SK-N-SH (cell line): ENCODE measurements at regions not wholly inside any gene's neighbourhood (a gene's known extent, or its start where the extent isn't known, plus 50 kb on each side); places are given as distances from the start of the nearest gene placed in this dataset.

Source experiments
- CTCF ChIA-PET: fragments of 300-600, 350-600 bp; formaldehyde crosslinking; extraction: SDS; loops from one replicate; lab custom pipeline; 2021; lab: Yijun Ruan, JAX
- POLR2A ChIA-PET: fragments of 350-600 bp; sonication (Branson Sonifier 250); formaldehyde crosslinking; extraction: SDS; loops from one replicate; lab custom pipeline; 2020; ENCODE audit warnings: antibody characterized with exemption, inconsistent platforms; lab: Yijun Ruan, JAX
- DNase-seq: peaks from one replicate; pipeline ENCODE4 v3.0.0; 2012
- H2AFZ ChIP-seq: fragments of 200-600 bp; sonication (generic); 2 replicates; pipeline ENCODE4 v1.8.1; 2016; ENCODE audit warnings: antibody characterized with exemption, mild to moderate bottlenecking, low read depth
- H3F3A ChIP-seq: fragments of 200-600 bp; sonication (generic); replicated peaks from 2 replicates; pipeline ENCODE3; 2016; ENCODE audit warnings: antibody characterized with exemption, mild to moderate bottlenecking; ENCODE audit not compliant: insufficient read depth
- H3K27ac ChIP-seq, 2 experiments: fragments of 200-500 bp in 1 of 2; fragments of 200-600 bp in 1 of 2; sonication (Bioruptor generic) in 1 of 2; sonication (generic), shearing (Covaris generic) in 1 of 2; 2 replicates each; pipeline versions ENCODE4 v1.5.1 to v1.6.1; 2014 to 2016; ENCODE audit warnings: low read depth in 2 of 2, inconsistent platforms in 1 of 2, low read length in 1 of 2, mild to moderate bottlenecking in 1 of 2, mixed read lengths in 1 of 2
- H3K27me3 ChIP-seq: fragments of 200-600 bp; sonication (generic), shearing (Covaris generic); 2 replicates; pipeline ENCODE4 v1.6.1; 2016; ENCODE audit warnings: mixed run types; ENCODE audit not compliant: insufficient read depth
- H3K36me3 ChIP-seq, 2 experiments: fragments of 200-500 bp in 1 of 2; fragments of 200-600 bp in 1 of 2; sonication (Bioruptor generic) in 1 of 2; sonication (generic) in 1 of 2; replicated peaks in 1 of 2; 2 replicates each; pipeline versions ENCODE3 to v1.5.1; 2014 to 2016; ENCODE audit warnings: low read length in 1 of 2, mild to moderate bottlenecking in 1 of 2; ENCODE audit not compliant: insufficient read depth in 2 of 2, control insufficient read depth in 1 of 2
- H3K4me1 ChIP-seq, 2 experiments: fragments of 200-500 bp in 1 of 2; fragments of 200-600 bp in 1 of 2; sonication (Bioruptor generic) in 1 of 2; sonication (generic), shearing (Covaris generic) in 1 of 2; 2 replicates each; pipeline versions ENCODE4 v1.5.1 to v1.6.1; 2014 to 2016; ENCODE audit warnings: low read depth in 1 of 2, low read length in 1 of 2, mixed run types in 1 of 2; ENCODE audit not compliant: insufficient read depth in 2 of 2, control insufficient read depth in 1 of 2
- H3K4me2 ChIP-seq: fragments of 200-600 bp; sonication (generic), shearing (Covaris generic); 2 replicates; pipeline ENCODE4 v1.6.1; 2017; ENCODE audit warnings: mixed run types
- H3K4me3 ChIP-seq, 2 experiments: fragments of 200-500 bp in 1 of 2; fragments of 200-600 bp in 1 of 2; sonication (Bioruptor generic) in 1 of 2; sonication (generic), shearing (Covaris generic) in 1 of 2; 2 replicates each; pipeline versions ENCODE4 v1.5.1 to v1.8.1; 2014 to 2016; ENCODE audit warnings: low read depth in 2 of 2, inconsistent platforms in 1 of 2, low read length in 1 of 2, mild to moderate bottlenecking in 1 of 2, mixed read lengths in 1 of 2, moderate library complexity in 1 of 2
- H3K79me2 ChIP-seq: fragments of 200-600 bp; sonication (generic); 2 replicates; pipeline ENCODE4 v1.8.1; 2017; ENCODE audit warnings: mild to moderate bottlenecking; ENCODE audit not compliant: insufficient read depth
- H3K9ac ChIP-seq: fragments of 200-600 bp; sonication (generic); 2 replicates; pipeline ENCODE4 v1.6.1; 2017; ENCODE audit warnings: mixed run types
- H3K9me2 ChIP-seq: fragments of 200-600 bp; sonication (generic); 2 replicates; pipeline ENCODE4 v1.6.1; 2017; ENCODE audit warnings: mixed run types
- H3K9me3 ChIP-seq: fragments of 200-600 bp; sonication (generic); 2 replicates; pipeline ENCODE4 v1.6.1; 2017; ENCODE audit warnings: mixed run types, mild to moderate bottlenecking, moderate library complexity
- H4K20me1 ChIP-seq: fragments of 200-600 bp; sonication (generic); 2 replicates; pipeline ENCODE4 v1.6.1; 2017; ENCODE audit warnings: mild to moderate bottlenecking, mixed run types; ENCODE audit not compliant: insufficient read depth
- ELF1 ChIP-seq: IDR thresholded peaks from 2 replicates; pipeline ENCODE4 v1.4.0; 2012
- EZH2phosphoT487 ChIP-seq: fragments of 200-600 bp; sonication (generic); IDR thresholded peaks from 2 replicates; pipeline ENCODE4 v1.6.1; 2017; ENCODE audit warnings: low read depth, mixed run types, mild to moderate bottlenecking, antibody characterized with exemption, moderate library complexity, borderline replicate concordance
- FOXJ3 ChIP-seq: sonication (generic); formaldehyde crosslinking; IDR thresholded peaks from 2 replicates; pipeline ENCODE4 v1.5.1; 2020; ENCODE audit warnings: mild to moderate bottlenecking, missing genetic modification reagents
- FOXM1 ChIP-seq: IDR thresholded peaks from 2 replicates; pipeline ENCODE4 v1.4.0; 2012; ENCODE audit warnings: low read depth, mild to moderate bottlenecking
- GABPA ChIP-seq: IDR thresholded peaks from 2 replicates; pipeline ENCODE4 v1.4.0; 2012; ENCODE audit warnings: low read depth, mild to moderate bottlenecking
- GATA2 ChIP-seq: sonication (generic); formaldehyde crosslinking; IDR thresholded peaks from 2 replicates; pipeline ENCODE4 v1.5.0; 2020; ENCODE audit warnings: mild to moderate bottlenecking, missing genetic modification reagents
- JUND ChIP-seq: IDR thresholded peaks from 2 replicates; pipeline ENCODE4 v1.4.0; 2012
- MEF2A ChIP-seq: IDR thresholded peaks from 2 replicates; pipeline ENCODE4 v1.4.0; 2012; ENCODE audit warnings: low read depth, borderline replicate concordance
- NRF1 ChIP-seq: IDR thresholded peaks from 2 replicates; pipeline ENCODE4 v1.6.1; 2012; ENCODE audit warnings: low read depth, mild to moderate bottlenecking, low read length
- RAD21 ChIP-seq: IDR thresholded peaks from 2 replicates; pipeline ENCODE4 v1.6.1; 2012; ENCODE audit warnings: mild to moderate bottlenecking, low read length
- RFX5 ChIP-seq: IDR thresholded peaks from 2 replicates; pipeline ENCODE4 v1.6.1; 2012; ENCODE audit warnings: mild to moderate bottlenecking, improper control_type of control experiment, low read length
- RXRA ChIP-seq: IDR thresholded peaks from 2 replicates; pipeline ENCODE4 v1.4.0; 2012; ENCODE audit warnings: low read depth, mild to moderate bottlenecking, borderline replicate concordance
- SMC3 ChIP-seq: IDR thresholded peaks from 2 replicates; pipeline ENCODE4 v1.6.1; 2012; ENCODE audit warnings: low read depth, low read length, improper control_type of control experiment
- TAF1 ChIP-seq: IDR thresholded peaks from 2 replicates; pipeline ENCODE4 v1.6.1; 2012; ENCODE audit warnings: low read depth, mild to moderate bottlenecking, low read length, moderate library complexity, borderline replicate concordance
- TCF12 ChIP-seq: IDR thresholded peaks from 2 replicates; pipeline ENCODE4 v1.4.0; 2012
- YY1 ChIP-seq: IDR thresholded peaks from 2 replicates; pipeline ENCODE4 v1.4.0; 2012; ENCODE audit warnings: low read depth, mild to moderate bottlenecking
- WGBS: methylation state at CpG from one replicate; pipeline ENCODE4 v1.1.6; 2017; ENCODE audit warnings: low lambda C conversion rate; 5-methylcytosine and 5-hydroxymethylcytosine counted together
- TF ChIP-seq, protein P1 (sequence below): fragments of 200-600 bp; sonication (generic); IDR thresholded peaks from 2 replicates; pipeline ENCODE4 v1.6.1; 2017; ENCODE audit warnings: antibody characterized with exemption, mild to moderate bottlenecking, moderate library complexity
- TF ChIP-seq, protein P2 (sequence below): IDR thresholded peaks from 2 replicates; pipeline ENCODE4 v1.4.0; 2012; ENCODE audit warnings: low read depth, borderline replicate concordance
- TF ChIP-seq, protein P3 (sequence below): IDR thresholded peaks from 2 replicates; pipeline ENCODE4 v1.4.0; 2012; ENCODE audit warnings: low read depth, borderline replicate concordance
- TF ChIP-seq, protein P4 (sequence below): fragments of 150-350 bp; IDR thresholded peaks from 2 replicates; pipeline ENCODE4 v1.6.1; 2017; ENCODE audit warnings: antibody characterized with exemption, low read length, low read depth, borderline replicate concordance
- TF ChIP-seq, protein P5 (sequence below): IDR thresholded peaks from 2 replicates; pipeline ENCODE4 v1.4.0; 2012; ENCODE audit warnings: low read depth

DNA sequence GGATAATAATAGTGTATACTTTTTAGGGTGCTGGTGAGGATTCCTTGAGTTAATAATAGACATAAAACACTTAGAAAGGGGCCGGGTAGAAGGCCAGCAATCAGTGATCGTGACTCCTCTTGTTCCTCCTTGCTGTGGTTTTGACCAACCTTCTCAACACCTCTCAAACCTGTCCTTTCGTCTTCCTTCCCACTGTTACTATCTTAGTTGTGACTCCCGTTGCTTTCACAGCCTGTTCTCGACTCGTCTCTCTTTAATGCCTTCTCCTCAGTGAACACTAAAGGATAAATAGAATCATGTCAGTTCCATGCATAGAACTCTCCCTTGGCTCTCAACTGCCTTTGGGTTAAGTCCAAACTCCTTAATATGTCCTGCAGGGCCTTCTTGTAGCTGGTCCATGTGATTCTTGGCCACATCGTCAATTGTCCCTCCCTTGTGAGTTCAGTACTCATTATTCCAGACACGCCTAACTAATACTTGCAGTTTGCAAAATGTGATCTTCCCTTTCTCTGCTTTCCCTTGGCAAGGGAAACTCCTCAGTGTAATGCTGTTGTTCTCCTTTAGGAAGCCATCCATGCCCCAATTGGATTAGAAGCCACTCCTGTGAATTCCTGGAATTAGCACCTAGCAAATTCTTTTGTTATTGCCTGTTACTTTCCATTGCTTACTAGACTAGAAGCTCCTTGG is 164.9 kb downstream of the UTRN start:
- ChIA-PET POLR2A (no interaction called here), CTCF (interaction anchor here (1.6 kb wide), 1 partner anchor 9 kb away, joined by 5 read pairs; no protein-coding TSS in a partner anchor)
- no peaks in the 10 kb centered on the region for H3K79me2 ChIP-seq
- no peak overlapping the region for H3K9ac ChIP-seq
- no peaks in the 10 kb centered on the region for H3K4me1 ChIP-seq
- H3K4me3 ChIP-seq: no peak overlapping the region
- WGBS: 33% methylated on average over 8 of the region's 8 CpGs
- no peak for DNase-seq
- H4K20me1 ChIP-seq: no peaks in the 10 kb centered on the region
- H2AFZ ChIP-seq: no peak overlapping the region
- no peak for TF ChIP-seq GATA2 (CRISPR knock-in tag)
- no peaks in the 10 kb centered on the region for H3K9me2 ChIP-seq
- H3K36me3 ChIP-seq: peaks cover 6 to 8% of the 10 kb centered on the region in 2 experiments
- H3K9me3 ChIP-seq: no peaks in the 10 kb centered on the region
- H3F3A ChIP-seq: peaks cover 4% of the 10 kb centered on the region
- H3K27ac ChIP-seq: no peak overlapping the region
- H3K4me2 ChIP-seq: no peak overlapping the region
- H3K27me3 ChIP-seq: no peaks in the 10 kb centered on the region

DNA sequence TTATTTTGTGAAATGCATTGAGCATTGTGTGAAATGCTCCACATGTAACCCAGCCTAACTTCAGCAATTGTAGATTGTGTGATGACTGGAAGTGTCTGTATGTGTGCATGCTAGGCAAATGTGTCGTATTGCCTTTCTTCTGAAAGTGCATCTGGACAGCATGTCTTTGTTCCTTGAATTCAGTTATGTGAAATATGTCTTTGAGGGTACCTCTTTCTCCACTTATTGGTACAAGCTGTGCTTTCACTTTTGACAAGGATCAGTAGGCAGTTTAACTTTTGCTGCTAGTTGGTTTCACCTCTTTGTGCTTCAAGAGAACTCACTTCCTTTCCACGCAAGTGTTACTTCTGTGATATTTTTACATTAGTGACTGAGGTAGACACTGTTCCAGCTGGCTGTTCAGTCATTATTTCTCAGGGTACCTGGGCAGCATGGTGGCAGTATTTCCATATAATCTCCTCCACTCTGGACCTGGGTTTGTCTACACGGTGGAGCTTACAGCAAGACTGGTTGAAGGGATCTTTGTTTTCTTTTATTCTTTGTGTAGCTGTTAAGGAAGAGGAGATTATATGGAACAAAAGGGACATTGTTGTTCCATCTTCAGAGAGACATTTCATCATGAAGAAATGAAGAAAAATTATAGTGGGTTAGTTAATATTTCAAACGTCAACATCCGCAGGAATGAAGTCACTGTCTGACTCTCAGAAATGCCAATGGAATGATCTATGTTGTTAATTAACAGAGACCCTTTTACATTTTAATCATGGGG is 175.4 kb downstream of the UTRN start:
- H3K36me3 ChIP-seq: peaks cover 0 to 8% of the 10 kb centered on the region in 2 experiments
- H4K20me1 ChIP-seq: no peaks in the 10 kb centered on the region
- no peaks in the 10 kb centered on the region for H3K79me2 ChIP-seq
- peaks cover 4% of the 10 kb centered on the region for H3F3A ChIP-seq
- H3K4me2 ChIP-seq: no peak overlapping the region
- no peak overlapping the region for H2AFZ ChIP-seq
- H3K4me1 ChIP-seq: no peaks in the 10 kb centered on the region
- H3K9ac ChIP-seq: no peak overlapping the region
- DNase-seq: no peak
- POLR2A ChIA-PET: no interaction called here
- H3K4me3 ChIP-seq: no peak overlapping the region
- TF ChIP-seq RXRA (no peak), RAD21 (no peak), NRF1 (no peak), RFX5 (no peak), FOXJ3 (CRISPR knock-in tag) (no peak), EZH2phosphoT487 (no peak), SMC3 (no peak), TCF12 (no peak), TAF1 (no peak), GABPA (no peak), YY1 (no peak), FOXM1 (no peak), ELF1 (no peak), MEF2A (no peak), JUND (no peak)
- TF ChIP-seq, protein P1, sequence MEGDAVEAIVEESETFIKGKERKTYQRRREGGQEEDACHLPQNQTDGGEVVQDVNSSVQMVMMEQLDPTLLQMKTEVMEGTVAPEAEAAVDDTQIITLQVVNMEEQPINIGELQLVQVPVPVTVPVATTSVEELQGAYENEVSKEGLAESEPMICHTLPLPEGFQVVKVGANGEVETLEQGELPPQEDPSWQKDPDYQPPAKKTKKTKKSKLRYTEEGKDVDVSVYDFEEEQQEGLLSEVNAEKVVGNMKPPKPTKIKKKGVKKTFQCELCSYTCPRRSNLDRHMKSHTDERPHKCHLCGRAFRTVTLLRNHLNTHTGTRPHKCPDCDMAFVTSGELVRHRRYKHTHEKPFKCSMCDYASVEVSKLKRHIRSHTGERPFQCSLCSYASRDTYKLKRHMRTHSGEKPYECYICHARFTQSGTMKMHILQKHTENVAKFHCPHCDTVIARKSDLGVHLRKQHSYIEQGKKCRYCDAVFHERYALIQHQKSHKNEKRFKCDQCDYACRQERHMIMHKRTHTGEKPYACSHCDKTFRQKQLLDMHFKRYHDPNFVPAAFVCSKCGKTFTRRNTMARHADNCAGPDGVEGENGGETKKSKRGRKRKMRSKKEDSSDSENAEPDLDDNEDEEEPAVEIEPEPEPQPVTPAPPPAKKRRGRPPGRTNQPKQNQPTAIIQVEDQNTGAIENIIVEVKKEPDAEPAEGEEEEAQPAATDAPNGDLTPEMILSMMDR: no peak
- TF ChIP-seq, protein P2, sequence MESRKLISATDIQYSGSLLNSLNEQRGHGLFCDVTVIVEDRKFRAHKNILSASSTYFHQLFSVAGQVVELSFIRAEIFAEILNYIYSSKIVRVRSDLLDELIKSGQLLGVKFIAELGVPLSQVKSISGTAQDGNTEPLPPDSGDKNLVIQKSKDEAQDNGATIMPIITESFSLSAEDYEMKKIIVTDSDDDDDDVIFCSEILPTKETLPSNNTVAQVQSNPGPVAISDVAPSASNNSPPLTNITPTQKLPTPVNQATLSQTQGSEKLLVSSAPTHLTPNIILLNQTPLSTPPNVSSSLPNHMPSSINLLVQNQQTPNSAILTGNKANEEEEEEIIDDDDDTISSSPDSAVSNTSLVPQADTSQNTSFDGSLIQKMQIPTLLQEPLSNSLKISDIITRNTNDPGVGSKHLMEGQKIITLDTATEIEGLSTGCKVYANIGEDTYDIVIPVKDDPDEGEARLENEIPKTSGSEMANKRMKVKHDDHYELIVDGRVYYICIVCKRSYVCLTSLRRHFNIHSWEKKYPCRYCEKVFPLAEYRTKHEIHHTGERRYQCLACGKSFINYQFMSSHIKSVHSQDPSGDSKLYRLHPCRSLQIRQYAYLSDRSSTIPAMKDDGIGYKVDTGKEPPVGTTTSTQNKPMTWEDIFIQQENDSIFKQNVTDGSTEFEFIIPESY: no peak
- TF ChIP-seq, protein P3, sequence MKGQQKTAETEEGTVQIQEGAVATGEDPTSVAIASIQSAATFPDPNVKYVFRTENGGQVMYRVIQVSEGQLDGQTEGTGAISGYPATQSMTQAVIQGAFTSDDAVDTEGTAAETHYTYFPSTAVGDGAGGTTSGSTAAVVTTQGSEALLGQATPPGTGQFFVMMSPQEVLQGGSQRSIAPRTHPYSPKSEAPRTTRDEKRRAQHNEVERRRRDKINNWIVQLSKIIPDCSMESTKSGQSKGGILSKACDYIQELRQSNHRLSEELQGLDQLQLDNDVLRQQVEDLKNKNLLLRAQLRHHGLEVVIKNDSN: no peak
- TF ChIP-seq, protein P4, sequence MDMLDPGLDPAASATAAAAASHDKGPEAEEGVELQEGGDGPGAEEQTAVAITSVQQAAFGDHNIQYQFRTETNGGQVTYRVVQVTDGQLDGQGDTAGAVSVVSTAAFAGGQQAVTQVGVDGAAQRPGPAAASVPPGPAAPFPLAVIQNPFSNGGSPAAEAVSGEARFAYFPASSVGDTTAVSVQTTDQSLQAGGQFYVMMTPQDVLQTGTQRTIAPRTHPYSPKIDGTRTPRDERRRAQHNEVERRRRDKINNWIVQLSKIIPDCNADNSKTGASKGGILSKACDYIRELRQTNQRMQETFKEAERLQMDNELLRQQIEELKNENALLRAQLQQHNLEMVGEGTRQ: no peak
- TF ChIP-seq, protein P5, sequence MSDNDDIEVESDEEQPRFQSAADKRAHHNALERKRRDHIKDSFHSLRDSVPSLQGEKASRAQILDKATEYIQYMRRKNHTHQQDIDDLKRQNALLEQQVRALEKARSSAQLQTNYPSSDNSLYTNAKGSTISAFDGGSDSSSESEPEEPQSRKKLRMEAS: no peak
- H3K9me2 ChIP-seq: no peaks in the 10 kb centered on the region
- CTCF ChIA-PET: interaction anchor here (1.2 kb wide), 1 partner anchor 8 kb away, joined by 3 read pairs; no protein-coding TSS in a partner anchor
- H3K27me3 ChIP-seq: no peaks in the 10 kb centered on the region
- no peaks in the 10 kb centered on the region for H3K9me3 ChIP-seq
- 33% methylated on average over 5 of the region's 5 CpGs for WGBS
- H3K27ac ChIP-seq: no peak overlapping the region
